AG09309 (cell line): ENCODE measurements at regions not wholly inside any gene's neighbourhood (a gene's known extent, or its start where the extent isn't known, plus 50 kb on each side); places are given as distances from the start of the nearest gene placed in this dataset.
A peak's percentile ranks its signal among the peaks of the same experiment; 100 is the strongest.

Experiments
- DNase-seq: peaks from one replicate; pipeline ENCODE4 v3.0.0-alpha.2; 2010; ENCODE audit warnings: low read depth
- H3K4me3 ChIP-seq: 2 replicates; pipeline ENCODE4 v1.5.1; 2011; ENCODE audit warnings: mild to moderate bottlenecking, low read depth, low read length, moderate library complexity; ENCODE audit not compliant: control insufficient read depth
- TF ChIP-seq, protein P1 (sequence below): IDR thresholded peaks from 2 replicates; pipeline ENCODE4 v1.5.1; 2011; ENCODE audit warnings: mild to moderate bottlenecking, low read depth, low read length, inconsistent platforms; ENCODE audit not compliant: insufficient read depth, control insufficient read depth; ENCODE audit errors: missing control alignments

DNA sequence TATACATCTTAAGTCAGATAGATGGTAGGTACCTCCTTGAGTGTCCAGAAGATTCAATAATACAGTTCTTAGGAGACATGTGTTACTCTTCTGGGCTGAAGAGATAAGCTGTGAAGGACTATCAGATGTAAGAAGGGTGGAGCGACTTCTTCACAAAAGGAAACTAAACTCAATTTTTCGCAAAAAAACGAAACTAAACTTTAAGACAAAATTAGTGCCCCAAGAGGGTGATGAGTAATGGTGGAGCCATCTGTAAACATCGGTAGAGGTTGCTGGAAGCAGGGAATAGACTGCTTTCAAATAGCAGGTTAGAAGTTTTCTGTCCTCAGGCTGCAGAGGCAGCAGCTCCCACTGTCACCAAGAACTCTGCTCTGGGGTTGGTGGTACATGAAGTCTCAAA lies 111.6 kb upstream of the TACR1 start:
- TF ChIP-seq, protein P1, sequence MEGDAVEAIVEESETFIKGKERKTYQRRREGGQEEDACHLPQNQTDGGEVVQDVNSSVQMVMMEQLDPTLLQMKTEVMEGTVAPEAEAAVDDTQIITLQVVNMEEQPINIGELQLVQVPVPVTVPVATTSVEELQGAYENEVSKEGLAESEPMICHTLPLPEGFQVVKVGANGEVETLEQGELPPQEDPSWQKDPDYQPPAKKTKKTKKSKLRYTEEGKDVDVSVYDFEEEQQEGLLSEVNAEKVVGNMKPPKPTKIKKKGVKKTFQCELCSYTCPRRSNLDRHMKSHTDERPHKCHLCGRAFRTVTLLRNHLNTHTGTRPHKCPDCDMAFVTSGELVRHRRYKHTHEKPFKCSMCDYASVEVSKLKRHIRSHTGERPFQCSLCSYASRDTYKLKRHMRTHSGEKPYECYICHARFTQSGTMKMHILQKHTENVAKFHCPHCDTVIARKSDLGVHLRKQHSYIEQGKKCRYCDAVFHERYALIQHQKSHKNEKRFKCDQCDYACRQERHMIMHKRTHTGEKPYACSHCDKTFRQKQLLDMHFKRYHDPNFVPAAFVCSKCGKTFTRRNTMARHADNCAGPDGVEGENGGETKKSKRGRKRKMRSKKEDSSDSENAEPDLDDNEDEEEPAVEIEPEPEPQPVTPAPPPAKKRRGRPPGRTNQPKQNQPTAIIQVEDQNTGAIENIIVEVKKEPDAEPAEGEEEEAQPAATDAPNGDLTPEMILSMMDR: no peak
- no peak overlapping the region for H3K4me3 ChIP-seq
- DNase-seq: no peak

- DNase-seq: no peak
- H3K4me3 ChIP-seq: no peak overlapping the region
- TF ChIP-seq, protein P1: no peak
Measured at GRCh38 chr2:75309596-75310463, 110.5 kb upstream of the TACR1 start.

DNA sequence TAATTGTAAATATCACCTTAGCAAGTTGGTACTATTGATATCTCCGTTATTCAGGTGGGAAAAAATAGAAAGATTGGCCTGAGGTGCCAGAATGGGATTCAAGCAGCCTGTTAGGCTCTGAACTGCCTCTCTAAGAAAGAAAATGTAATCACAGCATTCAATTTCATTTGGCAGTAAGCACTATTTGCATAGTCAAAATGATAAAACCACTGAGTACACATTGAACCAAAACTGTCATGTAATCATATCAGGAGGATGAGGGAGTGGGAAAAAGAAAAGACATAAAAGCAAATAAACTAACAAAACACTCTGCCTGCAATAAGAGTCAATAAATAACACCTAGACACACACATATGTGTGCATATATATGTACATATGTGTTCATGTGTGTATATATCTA lies 103.9 kb upstream of the TACR1 start:
- H3K4me3 ChIP-seq: no peak overlapping the region
- no peak for DNase-seq
- TF ChIP-seq, protein P1: no peak

- H3K4me3 ChIP-seq: no peak overlapping the region
- TF ChIP-seq, protein P1: no peak
- no peak for DNase-seq
Measured at GRCh38 chr2:75294362-75294761, 95.0 kb upstream of the TACR1 start.

GRCh38 chr2:75292826-75293225 lies 93.5 kb upstream of the TACR1 start:
- H3K4me3 ChIP-seq: no peak overlapping the region
- TF ChIP-seq, protein P1: no peak
- DNase-seq: peak; percentile 34

DNA sequence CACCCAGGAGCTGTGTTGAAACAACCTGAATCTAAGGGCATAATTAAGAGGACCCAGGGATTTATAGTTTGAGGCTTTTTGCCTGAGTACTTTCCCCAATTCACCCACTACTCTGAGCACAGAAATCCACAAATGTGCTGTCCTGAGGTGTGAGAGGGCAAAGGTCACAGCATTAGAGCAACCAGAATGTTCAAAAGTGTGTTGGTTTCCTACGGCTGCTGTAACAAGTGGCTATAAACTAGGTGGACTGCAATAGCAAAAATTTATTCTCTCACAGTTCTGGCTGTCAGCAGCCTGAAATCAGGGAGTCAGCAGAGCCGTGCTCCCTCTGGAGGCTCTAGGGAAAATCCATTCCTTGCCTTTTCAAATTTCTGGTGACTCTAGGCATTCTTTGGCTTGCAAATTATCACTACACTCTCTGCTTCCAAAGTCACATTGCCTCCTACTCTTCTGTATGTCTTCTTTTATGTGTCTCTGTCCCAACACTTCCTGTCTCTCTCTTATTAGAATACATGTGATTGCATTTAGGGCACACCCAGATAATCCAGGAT lies 91.4 kb upstream of the TACR1 start:
- no peak overlapping the region for H3K4me3 ChIP-seq
- no peak for DNase-seq
- TF ChIP-seq, protein P1: peak; percentile 71
